Stimulated activated CD4-positive, alpha-beta T cell treated with anti-CD3 and anti-CD28 coated beads, Interleukin-4, amount 100 ng/mL, for 48 hours (primary cell): ENCODE measurements at regions not wholly inside any gene's neighbourhood (a gene's known extent, or its start where the extent isn't known, plus 50 kb on each side); places are given as distances from the start of the nearest gene placed in this dataset.
"Not testable (repeated sequence)": the region's sequence is repeated elsewhere in the genome, so short reads cannot be mapped to it uniquely, and the experiment has no call there.

ENCODE experiments used
- DNase-seq, 2 donors: peaks; one replicate each; pipeline ENCODE4 v3.0.0-alpha.2; 2020; ENCODE audit warnings: low read depth in 2 of 2

GRCh38 chr21:15431053-15431452, 298.7 kb upstream of the USP25 start:
- no peak for DNase-seq

- DNase-seq: no peak
Measured at GRCh38 chr21:15433091-15433490, 296.7 kb upstream of the USP25 start.

- no peak for DNase-seq
Measured at GRCh38 chr21:15434163-15434905, 295.4 kb upstream of the USP25 start.

- no peak for DNase-seq
Measured at GRCh38 chr21:15436031-15436430, 293.8 kb upstream of the USP25 start.

GRCh38 chr21:15437883-15438282, 291.9 kb upstream of the USP25 start:
- DNase-seq: no peak

GRCh38 chr21:15439726-15440125, 290.1 kb upstream of the USP25 start:
- DNase-seq: no peak

- no peak for DNase-seq
Measured at GRCh38 chr21:15441060-15441493, 288.7 kb upstream of the USP25 start.

GRCh38 chr21:15441992-15442391, 287.8 kb upstream of the USP25 start:
- no peak for DNase-seq

GRCh38 chr21:15442743-15443469, 286.9 kb upstream of the USP25 start:
- no peak for DNase-seq

GRCh38 chr21:15443740-15444117, 286.1 kb upstream of the USP25 start:
- DNase-seq: no peak

GRCh38 chr21:15444118-15444960, 285.4 kb upstream of the USP25 start:
- no peak for DNase-seq

GRCh38 chr21:15445327-15445726, 284.5 kb upstream of the USP25 start:
- DNase-seq: no peak

GRCh38 chr21:15446223-15446622, 283.6 kb upstream of the USP25 start:
- no peak for DNase-seq

GRCh38 chr21:15449556-15449955, 280.2 kb upstream of the USP25 start:
- no peak for DNase-seq

GRCh38 chr21:15453261-15453660, 276.5 kb upstream of the USP25 start:
- no peak for DNase-seq

GRCh38 chr21:15453785-15454184, 276.0 kb upstream of the USP25 start:
- not testable (repeated sequence) for DNase-seq

GRCh38 chr21:15454931-15455330, 274.9 kb upstream of the USP25 start:
- DNase-seq: not testable (repeated sequence)

GRCh38 chr21:15455819-15456462, 273.8 kb upstream of the USP25 start:
- no peak for DNase-seq

GRCh38 chr21:15457965-15458364, 271.8 kb upstream of the USP25 start:
- no peak for DNase-seq

GRCh38 chr21:15462092-15462491, 267.7 kb upstream of the USP25 start:
- DNase-seq: no peak

- no peak for DNase-seq
Measured at GRCh38 chr21:15466329-15466728, 263.5 kb upstream of the USP25 start.

- no peak for DNase-seq
Measured at GRCh38 chr21:15468368-15468767, 261.4 kb upstream of the USP25 start.
